ENCODE measurements at regions not wholly inside any gene's neighbourhood (a gene's known extent, or its start where the extent isn't known, plus 50 kb on each side); places are given as distances from the start of the nearest gene placed in this dataset.

- DNase-seq (ENCODE audit: extremely low read depth in 1 of 4, low spot score in 3 of 4) (no peak), ATAC-seq (no peak), FAIRE-seq (no peak)
- no TSS peak for BruUV-seq (replicated peaks)
- Histone ChIP-seq H3K4me1 (replicated peaks in 1 of 2; ENCODE audit: control insufficient read depth in 2 of 2, insufficient read depth in 2 of 2, low read length in 2 of 2) (no peaks in the 10 kb centered on the region), H3K9ac (ENCODE audit: insufficient read depth in 1 of 2, low read depth in 2 of 2, low read length in 2 of 2) (no peak overlapping the region), H3K9me1 (ENCODE audit: control insufficient read depth, insufficient read depth, low read length) (no peaks in the 10 kb centered on the region), H3K27me3 (ENCODE audit: control insufficient read depth in 2 of 2, insufficient read depth in 2 of 2, low read length in 2 of 2) (peaks cover 0 to 19% of the 10 kb centered on the region in 2 experiments; a peak in 4 of 5 replicates), H3K4me3 (no peak overlapping the region), H3K27ac (ENCODE audit: extremely low read depth, low read depth, low read length) (no peak overlapping the region), H3K79me2 (ENCODE audit: control insufficient read depth, insufficient read depth, low read length) (no peaks in the 10 kb centered on the region), H3K9me3 (replicated peaks; ENCODE audit: control insufficient read depth, insufficient read depth, low read depth, low read length) (no peaks in the 10 kb centered on the region), H2AFZ (ENCODE audit: low read depth, low read length) (no peak overlapping the region), H4K20me1 (replicated peaks; ENCODE audit: control insufficient read depth, insufficient read depth, low read length) (no peaks in the 10 kb centered on the region), H3K36me3 (ENCODE audit: control insufficient read depth, insufficient read depth, low read length) (no peaks in the 10 kb centered on the region), H3K4me2 (ENCODE audit: insufficient read depth, low read length) (no peak overlapping the region)
- POLR2A ChIA-PET: no interaction called here
- in situ Hi-C loops (cut with MboI) (no loop called here), intact Hi-C loops (cut with micrococcal nuclease) (no loop called here)
- TF ChIP-seq EHMT2 (IDR thresholded peaks at IDR 0.05): no peak
- TF ChIP-seq RNF2 (IDR thresholded peaks at IDR 0.05): no peak
- 4% methylated on average over 8 of the region's 8 CpGs for WGBS (ENCODE audit: insufficient coverage, low coverage, missing lambda C conversion rate)
- CTCF ChIA-PET (ENCODE audit: low intra/inter-chr PET ratio): no interaction called here
These were observed 64.8 kb upstream of the LOXL4 start for GRCh38 chr10:98332623-98333269.

GRCh38 chr10:98331885-98332284, 63.9 kb upstream of the LOXL4 start:
- POLR2A ChIA-PET: no interaction called here

More at GRCh38 chr10:98331885-98332284, 63.9 kb upstream of the LOXL4 start:
- no peaks in the 10 kb centered on the region for H3K79me2 ChIP-seq (ENCODE audit: control insufficient read depth, insufficient read depth, low read length)
- 3% methylated on average over 6 of the region's 6 CpGs for WGBS (ENCODE audit: insufficient coverage, low coverage, missing lambda C conversion rate)
- FAIRE-seq (peak; percentile 48), ATAC-seq (peak; percentile 53; the same call in 1 of the 3 replicates), DNase-seq (ENCODE audit: extremely low read depth in 1 of 4, low spot score in 3 of 4) (peak; percentile 10 to 44 (median 31))
- H3K4me1 ChIP-seq (replicated peaks in 1 of 2; ENCODE audit: control insufficient read depth in 2 of 2, insufficient read depth in 2 of 2, low read length in 2 of 2): no peaks in the 10 kb centered on the region
- BruUV-seq (replicated peaks): no TSS peak
- 0 out of 2 replicates have a peak overlapping the region, but pooled peaks have one; percentile 3 for H3K4me2 ChIP-seq (ENCODE audit: insufficient read depth, low read length)
- peak; percentile 51 to 59 (median 54); a peak in 5 of 6 replicates for TF ChIP-seq CTCF (IDR thresholded peaks at IDR 0.05 in 2 of 3, conservative IDR thresholded peaks at IDR 0.05 in 1 of 3; ENCODE audit: insufficient read depth in 2 of 3, low read depth in 1 of 3, low read length in 3 of 3)
- TF ChIP-seq U2AF2 (optimal IDR thresholded peaks at IDR 0.05; ENCODE audit: low read depth, low read length): no peak
- TF ChIP-seq ZNF253 (CRISPR knock-in tag; conservative IDR thresholded peaks at IDR 0.05): no peak
- TF ChIP-seq SMC3 (conservative IDR thresholded peaks at IDR 0.05; ENCODE audit: insufficient read depth, low read depth, low read length): 0 out of 2 replicates have a peak, but pooled peaks have one; percentile 24
- no peak for TF ChIP-seq TRIM24 (IDR thresholded peaks at IDR 0.05)
- peak; percentile 12 for TF ChIP-seq CTCFL (IDR thresholded peaks at IDR 0.05; ENCODE audit: borderline replicate concordance, insufficient read depth, low read depth, low read length, poor library complexity, severe bottlenecking)
- TF ChIP-seq CTBP1 (IDR thresholded peaks at IDR 0.05; ENCODE audit: borderline replicate concordance): no peak
- TF ChIP-seq RAD21 (CRISPR knock-in tag; conservative IDR thresholded peaks at IDR 0.05 in 1 of 2, IDR thresholded peaks at IDR 0.05 in 1 of 2): peak; percentile 37 to 57
- no peak for TF ChIP-seq HDAC6 (IDR thresholded peaks at IDR 0.05; ENCODE audit: low read depth, low read length)
- no peak overlapping the region for H3K4me3 ChIP-seq
- H3K27me3 ChIP-seq (ENCODE audit: control insufficient read depth in 2 of 2, insufficient read depth in 2 of 2, low read length in 2 of 2): peaks cover 0 to 20% of the 10 kb centered on the region in 2 experiments; a peak in 3 of 5 replicates
- H4K20me1 ChIP-seq (replicated peaks; ENCODE audit: control insufficient read depth, insufficient read depth, low read length): no peaks in the 10 kb centered on the region
- no peaks in the 10 kb centered on the region for H3K9me3 ChIP-seq (replicated peaks; ENCODE audit: control insufficient read depth, insufficient read depth, low read depth, low read length)
- CTCF ChIA-PET (ENCODE audit: low intra/inter-chr PET ratio): no interaction called here
- no peaks in the 10 kb centered on the region for H3K9me1 ChIP-seq (ENCODE audit: control insufficient read depth, insufficient read depth, low read length)
- H2AFZ ChIP-seq (ENCODE audit: low read depth, low read length): no peak overlapping the region
- in situ Hi-C loops (cut with MboI) (no loop called here), intact Hi-C loops (cut with micrococcal nuclease) (no loop called here)
- H3K36me3 ChIP-seq (ENCODE audit: control insufficient read depth, insufficient read depth, low read length): no peaks in the 10 kb centered on the region
- H3K27ac ChIP-seq (ENCODE audit: extremely low read depth, low read depth, low read length): no peak overlapping the region
- no peak overlapping the region for H3K9ac ChIP-seq (ENCODE audit: insufficient read depth in 1 of 2, low read depth in 2 of 2, low read length in 2 of 2)
